BLaER1 (cell line): ENCODE measurements at regions not wholly inside any gene's neighbourhood (a gene's known extent, or its start where the extent isn't known, plus 50 kb on each side); places are given as distances from the start of the nearest gene placed in this dataset.

Experiments
- H3K27ac ChIP-seq: shearing (Covaris generic); formaldehyde crosslinking; 2 replicates; pipeline ENCODE4 v1.8.1; 2022
- H3K27me3 ChIP-seq: shearing (Covaris generic); formaldehyde crosslinking; 2 replicates; pipeline ENCODE4 v1.8.1; 2022
- H3K36me3 ChIP-seq: shearing (Covaris generic); formaldehyde crosslinking; 2 replicates; pipeline ENCODE4 v1.8.1; 2022
- H3K4me1 ChIP-seq: shearing (Covaris generic); formaldehyde crosslinking; 2 replicates; pipeline ENCODE4 v1.8.1; 2022
- H3K4me2 ChIP-seq: shearing (Covaris generic); formaldehyde crosslinking; 2 replicates; pipeline ENCODE4 v1.8.1; 2022
- H3K4me3 ChIP-seq: shearing (Covaris generic); formaldehyde crosslinking; 2 replicates; pipeline ENCODE4 v1.8.1; 2022
- H3K9ac ChIP-seq: shearing (Covaris generic); formaldehyde crosslinking; 2 replicates; pipeline ENCODE4 v1.8.1; 2022
- H3K9me3 ChIP-seq: shearing (Covaris generic); formaldehyde crosslinking; 2 replicates; pipeline ENCODE4 v1.8.1; 2022
- H4K20me1 ChIP-seq: shearing (Covaris generic); formaldehyde crosslinking; 2 replicates; pipeline ENCODE4 v1.8.1; 2022
- Cebpa-rat ChIP-seq: shearing (Covaris generic); IDR thresholded peaks from 2 replicates; pipeline ENCODE4 v1.8.1; 2022

DNA sequence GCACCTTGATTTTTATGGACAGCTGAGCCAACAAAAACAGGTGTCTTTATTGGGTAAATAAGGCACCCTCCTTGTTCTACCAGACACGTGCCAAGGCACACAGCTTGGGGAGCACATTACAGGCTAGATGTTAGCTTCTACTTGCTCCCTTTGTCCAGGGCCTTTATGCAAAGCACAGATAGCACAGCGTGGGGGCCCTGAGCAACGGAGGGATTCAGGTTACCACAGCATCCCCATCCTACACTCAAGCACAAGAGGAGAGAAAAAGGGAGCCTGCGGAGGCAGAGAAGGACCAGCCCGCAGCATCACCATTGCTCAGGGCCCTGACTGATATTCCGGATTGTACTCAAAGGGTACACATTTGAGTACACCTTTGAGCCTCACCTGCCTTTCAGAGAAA is 181.7 kb upstream of the KIF2A start:
- TF ChIP-seq Cebpa-rat: no peak
- H3K4me1 ChIP-seq: no peaks in the 10 kb centered on the region
- no peak overlapping the region for H3K9ac ChIP-seq
- no peaks in the 10 kb centered on the region for H3K27me3 ChIP-seq
- no peak overlapping the region for H3K4me3 ChIP-seq
- no peak overlapping the region for H3K4me2 ChIP-seq
- no peaks in the 10 kb centered on the region for H3K9me3 ChIP-seq
- H4K20me1 ChIP-seq: no peaks in the 10 kb centered on the region
- no peak overlapping the region for H3K27ac ChIP-seq
- no peaks in the 10 kb centered on the region for H3K36me3 ChIP-seq

- Histone ChIP-seq H4K20me1 (no peaks in the 10 kb centered on the region), H3K4me1 (no peaks in the 10 kb centered on the region), H3K4me3 (no peak overlapping the region), H3K4me2 (no peak overlapping the region), H3K27ac (no peak overlapping the region), H3K27me3 (no peaks in the 10 kb centered on the region), H3K9ac (no peak overlapping the region), H3K36me3 (no peaks in the 10 kb centered on the region), H3K9me3 (no peaks in the 10 kb centered on the region)
- no peak for TF ChIP-seq Cebpa-rat
Observed at GRCh38 chr5:62126090-62126489, 179.9 kb upstream of the KIF2A start.

DNA sequence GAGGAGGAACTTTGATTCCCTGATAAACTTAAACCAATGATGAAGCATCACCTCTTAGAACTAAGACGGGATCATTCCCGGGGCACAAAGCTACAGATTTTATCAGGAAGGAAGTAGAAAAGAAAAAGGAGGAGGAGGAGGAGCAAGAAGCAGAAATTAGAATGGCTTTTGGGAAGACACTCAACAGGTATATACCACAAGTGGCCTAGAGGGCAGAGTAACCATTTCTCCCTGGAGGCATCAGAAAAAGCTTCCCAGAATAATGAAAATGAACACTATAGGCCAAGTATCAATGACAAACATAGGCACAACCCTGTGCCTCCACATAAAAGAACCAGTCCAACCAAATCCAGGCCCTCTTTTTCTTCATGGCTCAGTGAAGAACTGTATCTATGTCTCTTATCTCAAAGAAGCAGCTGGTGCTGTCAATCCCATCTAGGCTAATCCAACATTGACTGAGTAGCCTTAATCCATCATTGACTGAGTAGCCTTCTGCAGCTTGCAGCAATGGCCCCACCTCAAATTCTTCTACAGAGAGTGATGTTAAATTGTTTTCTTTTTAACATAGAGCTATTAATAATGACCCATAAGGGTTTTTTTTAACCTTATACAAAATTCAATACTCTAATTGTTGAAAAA is 178.8 kb upstream of the KIF2A start:
- Histone ChIP-seq H4K20me1 (no peaks in the 10 kb centered on the region), H3K4me2 (no peak overlapping the region)
- no peak for TF ChIP-seq Cebpa-rat

GRCh38 chr5:62130107-62130506 is 175.9 kb upstream of the KIF2A start:
- no peak overlapping the region for H3K4me2 ChIP-seq
- no peaks in the 10 kb centered on the region for H4K20me1 ChIP-seq
- no peaks in the 10 kb centered on the region for H3K36me3 ChIP-seq
- no peak overlapping the region for H3K27ac ChIP-seq
- TF ChIP-seq Cebpa-rat: peak; percentile 69
- no peak overlapping the region for H3K4me3 ChIP-seq
- H3K4me1 ChIP-seq: no peaks in the 10 kb centered on the region
- no peaks in the 10 kb centered on the region for H3K27me3 ChIP-seq
- no peaks in the 10 kb centered on the region for H3K9me3 ChIP-seq
- H3K9ac ChIP-seq: no peak overlapping the region

More for the DNA sequence above, 178.8 kb upstream of the KIF2A start:
- Histone ChIP-seq H3K9ac (no peak overlapping the region), H3K4me3 (no peak overlapping the region), H3K27ac (no peak overlapping the region), H3K4me1 (no peaks in the 10 kb centered on the region), H3K27me3 (no peaks in the 10 kb centered on the region), H3K36me3 (no peaks in the 10 kb centered on the region), H3K9me3 (no peaks in the 10 kb centered on the region)

- no peaks in the 10 kb centered on the region for H4K20me1 ChIP-seq
- no peak for TF ChIP-seq Cebpa-rat
Observed at GRCh38 chr5:62132276-62132675, 173.7 kb upstream of the KIF2A start.

DNA sequence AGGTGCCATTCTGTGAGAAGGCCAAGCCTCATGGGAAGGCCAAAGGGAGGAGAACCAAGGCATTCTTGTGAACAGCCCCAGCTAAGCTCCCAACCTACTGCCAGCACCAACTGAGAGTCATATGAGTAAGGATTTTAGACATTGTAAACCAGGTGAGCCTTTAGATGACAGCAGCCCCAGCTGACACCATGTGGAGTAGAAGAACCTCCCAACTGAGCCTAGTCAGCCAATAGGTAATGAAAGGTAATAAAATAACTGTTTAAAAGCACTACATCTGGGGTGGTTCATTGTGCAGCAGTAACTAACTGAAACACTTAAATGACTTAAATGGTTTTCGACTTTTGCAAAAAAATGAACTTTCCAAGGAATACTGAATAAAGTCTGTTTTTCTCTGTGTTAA is 172.6 kb upstream of the KIF2A start:
- Histone ChIP-seq H3K36me3 (no peaks in the 10 kb centered on the region), H3K27ac (no peak overlapping the region), H3K9me3 (no peaks in the 10 kb centered on the region), H3K27me3 (no peaks in the 10 kb centered on the region), H3K4me2 (no peak overlapping the region), H3K4me1 (no peaks in the 10 kb centered on the region), H3K4me3 (no peak overlapping the region), H4K20me1 (no peaks in the 10 kb centered on the region), H3K9ac (no peak overlapping the region)
- no peak for TF ChIP-seq Cebpa-rat

More at GRCh38 chr5:62132276-62132675, 173.7 kb upstream of the KIF2A start:
- H3K4me2 ChIP-seq: no peak overlapping the region
- no peaks in the 10 kb centered on the region for H3K36me3 ChIP-seq
- H3K9me3 ChIP-seq: no peaks in the 10 kb centered on the region
- no peak overlapping the region for H3K9ac ChIP-seq
- H3K4me1 ChIP-seq: no peaks in the 10 kb centered on the region
- no peak overlapping the region for H3K4me3 ChIP-seq
- H3K27ac ChIP-seq: no peak overlapping the region
- no peaks in the 10 kb centered on the region for H3K27me3 ChIP-seq

DNA sequence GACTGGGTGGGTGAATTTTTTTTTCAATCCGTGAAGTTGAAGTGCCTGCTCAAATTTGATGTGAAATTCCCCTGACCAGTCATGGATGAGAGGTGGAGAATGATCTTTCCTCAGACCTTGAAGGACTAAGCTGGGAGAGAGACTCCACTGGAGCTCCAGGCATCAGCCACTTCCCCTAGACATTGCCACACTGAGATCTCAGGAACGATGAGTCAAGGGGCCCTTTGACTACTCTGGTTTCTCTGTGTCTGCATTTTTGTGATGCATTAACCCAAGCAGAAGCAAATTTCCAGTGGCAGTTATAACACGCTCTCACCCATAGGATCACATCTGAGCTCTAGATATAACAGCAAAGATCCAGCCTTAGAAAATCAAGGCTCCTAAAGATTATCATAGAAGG is 171.2 kb upstream of the KIF2A start:
- H3K27me3 ChIP-seq: no peaks in the 10 kb centered on the region
- H3K4me3 ChIP-seq: no peak overlapping the region
- peaks cover 6% of the 10 kb centered on the region; the same call in 1 of the 2 replicates for H3K4me1 ChIP-seq
- no peak overlapping the region for H3K9ac ChIP-seq
- no peaks in the 10 kb centered on the region for H4K20me1 ChIP-seq
- H3K36me3 ChIP-seq: no peaks in the 10 kb centered on the region
- no peak overlapping the region for H3K4me2 ChIP-seq
- H3K27ac ChIP-seq: no peak overlapping the region
- no peaks in the 10 kb centered on the region for H3K9me3 ChIP-seq
- TF ChIP-seq Cebpa-rat: no peak

- H3K27ac ChIP-seq: no peak overlapping the region
- no peaks in the 10 kb centered on the region for H3K9me3 ChIP-seq
- H3K36me3 ChIP-seq: no peaks in the 10 kb centered on the region
- no peak overlapping the region for H3K4me3 ChIP-seq
- TF ChIP-seq Cebpa-rat: no peak
- no peak overlapping the region for H3K4me2 ChIP-seq
- H3K9ac ChIP-seq: no peak overlapping the region
- no peaks in the 10 kb centered on the region for H3K27me3 ChIP-seq
- H3K4me1 ChIP-seq: peaks cover 6% of the 10 kb centered on the region; the same call in 1 of the 2 replicates
- no peaks in the 10 kb centered on the region for H4K20me1 ChIP-seq
Observed at GRCh38 chr5:62137628-62138027, 168.4 kb upstream of the KIF2A start.

- H4K20me1 ChIP-seq: no peaks in the 10 kb centered on the region
- TF ChIP-seq Cebpa-rat: no peak
- no peaks in the 10 kb centered on the region for H3K27me3 ChIP-seq
- no peak overlapping the region for H3K4me3 ChIP-seq
- no peaks in the 10 kb centered on the region for H3K36me3 ChIP-seq
- no peak overlapping the region for H3K27ac ChIP-seq
- no peaks in the 10 kb centered on the region for H3K9me3 ChIP-seq
- H3K4me2 ChIP-seq: peak overlapping the region; percentile 31; the same call in 1 of the 2 replicates
- peaks cover 6% of the 10 kb centered on the region; the same call in 1 of the 2 replicates for H3K4me1 ChIP-seq
- no peak overlapping the region for H3K9ac ChIP-seq
Observed at GRCh38 chr5:62138607-62139006, 167.4 kb upstream of the KIF2A start.

GRCh38 chr5:62139741-62140140 is 166.3 kb upstream of the KIF2A start:
- Histone ChIP-seq H4K20me1 (no peaks in the 10 kb centered on the region), H3K27ac (no peak overlapping the region), H3K4me3 (no peak overlapping the region), H3K9ac (no peak overlapping the region), H3K27me3 (no peaks in the 10 kb centered on the region), H3K4me2 (no peak overlapping the region), H3K9me3 (no peaks in the 10 kb centered on the region), H3K36me3 (no peaks in the 10 kb centered on the region), H3K4me1 (peaks cover 6% of the 10 kb centered on the region; the same call in 1 of the 2 replicates)
- TF ChIP-seq Cebpa-rat: no peak

DNA sequence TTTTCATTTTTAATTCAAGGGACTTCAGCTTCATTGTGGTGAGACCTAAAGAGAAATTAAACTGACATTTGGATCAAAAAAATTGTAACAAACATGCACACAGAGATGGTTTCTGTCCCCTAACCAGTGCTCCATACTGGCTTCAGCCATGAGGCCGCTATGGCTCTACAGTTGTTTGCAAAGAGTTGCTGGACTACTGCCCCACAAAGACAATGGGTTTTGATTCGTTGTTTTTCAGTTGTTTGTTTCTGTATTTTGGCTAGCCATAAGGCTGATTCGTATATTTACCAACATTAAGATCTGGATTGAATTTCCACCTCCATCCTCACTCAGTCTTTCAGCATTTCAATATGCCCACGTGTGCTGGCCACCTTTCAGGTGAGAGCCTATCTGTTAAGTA is 163.7 kb upstream of the KIF2A start:
- Histone ChIP-seq H3K36me3 (no peaks in the 10 kb centered on the region), H3K4me2 (no peak overlapping the region), H3K4me1 (peaks cover 6% of the 10 kb centered on the region; the same call in 1 of the 2 replicates), H3K27ac (no peak overlapping the region), H4K20me1 (no peaks in the 10 kb centered on the region), H3K27me3 (no peaks in the 10 kb centered on the region), H3K9me3 (peaks cover 5% of the 10 kb centered on the region; the same call in 1 of the 2 replicates), H3K4me3 (no peak overlapping the region), H3K9ac (no peak overlapping the region)
- no peak for TF ChIP-seq Cebpa-rat
